ENCODE measurements at regions not wholly inside any gene's neighbourhood (a gene's known extent, or its start where the extent isn't known, plus 50 kb on each side); places are given as distances from the start of the nearest gene placed in this dataset.
A peak's percentile ranks its signal among the peaks of the same experiment; 100 is the strongest.
"Not testable (repeated sequence)": the region's sequence is repeated elsewhere in the genome, so short reads cannot be mapped to it uniquely, and the experiment has no call there.

DNA sequence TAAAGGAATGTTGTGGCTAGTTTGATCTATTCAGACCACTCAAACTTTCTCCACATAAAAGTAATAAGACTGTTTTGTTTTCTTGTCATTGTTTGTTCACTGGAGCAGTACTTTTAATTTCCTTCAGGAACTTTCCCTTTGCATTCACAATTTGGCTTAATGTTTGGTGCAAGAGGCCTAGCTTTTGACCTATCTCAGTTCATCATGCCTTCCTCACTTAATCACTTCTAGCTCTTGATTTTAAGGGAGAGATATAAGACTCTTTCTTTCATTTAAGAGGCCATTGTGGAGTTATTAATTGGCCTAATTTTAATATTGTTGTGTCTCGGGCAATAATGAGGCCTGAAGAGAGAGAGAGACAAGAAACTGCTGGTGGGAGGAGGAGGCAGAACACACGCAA is 371.7 kb upstream of the DEPDC1 start:
- DNase-seq (ENCODE audit: low spot score), result no peak

DNA sequence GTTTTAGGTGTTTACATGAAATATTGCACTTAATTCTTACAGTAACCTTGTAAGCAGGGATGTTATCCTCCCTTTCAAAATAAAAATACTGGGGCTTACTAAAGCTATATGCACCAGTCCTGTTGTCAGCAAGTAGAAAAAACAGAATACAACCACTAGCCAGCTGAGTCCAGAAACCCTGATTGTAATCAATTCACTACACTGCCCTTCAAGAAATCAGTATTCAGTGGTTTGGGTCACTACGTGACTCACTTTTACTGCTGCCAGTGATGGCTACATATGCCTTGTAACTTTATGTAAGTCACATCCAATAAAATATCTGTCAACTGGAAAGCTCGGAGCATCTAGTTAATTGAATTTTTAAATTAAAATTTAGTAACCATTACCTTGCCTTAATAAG is 376.3 kb upstream of the DEPDC1 start:
- DNase-seq (ENCODE audit: low spot score), result no peak

DNA sequence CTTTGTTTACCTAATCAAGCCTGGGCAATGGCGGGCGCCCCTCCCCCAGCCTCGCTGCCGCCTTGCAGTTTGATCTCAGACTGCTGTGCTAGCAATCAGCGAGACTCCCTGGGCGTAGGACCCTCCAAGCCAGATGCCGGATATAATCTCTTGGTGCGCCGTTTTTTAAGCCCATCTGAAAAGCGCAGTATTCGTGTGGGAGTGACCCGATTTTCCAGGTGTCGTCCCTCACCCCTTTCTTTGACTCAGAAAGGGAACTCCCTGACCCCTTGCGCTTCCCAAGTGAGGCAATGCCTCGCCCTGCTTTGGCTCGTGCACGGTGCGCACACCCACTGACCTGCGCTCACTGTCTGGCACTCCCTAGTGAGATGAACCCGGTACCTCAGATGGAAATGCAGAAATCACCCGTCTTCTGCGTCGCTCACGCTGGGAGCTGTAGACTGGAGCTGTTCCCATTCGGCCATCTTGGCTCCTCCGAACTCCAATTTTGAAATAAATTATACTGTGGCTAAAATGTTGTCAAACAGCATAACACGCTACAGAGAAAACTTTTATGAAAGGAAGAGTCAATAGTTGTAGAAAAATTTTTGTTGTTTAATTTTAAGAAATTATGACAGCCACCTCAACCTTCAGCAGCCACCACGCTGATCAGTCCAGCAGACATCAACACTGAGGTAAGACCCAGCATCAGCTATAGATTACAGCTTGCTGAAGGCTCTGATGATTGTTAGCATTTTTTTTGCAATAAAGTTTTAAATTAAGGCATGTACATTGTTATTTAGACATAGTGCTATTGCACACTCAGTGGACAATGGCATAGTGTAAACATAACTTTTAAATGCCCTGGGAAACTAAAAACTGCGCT is 384.7 kb upstream of the DEPDC1 start:
- peak; percentile 3 for DNase-seq (ENCODE audit: low spot score)

DNA sequence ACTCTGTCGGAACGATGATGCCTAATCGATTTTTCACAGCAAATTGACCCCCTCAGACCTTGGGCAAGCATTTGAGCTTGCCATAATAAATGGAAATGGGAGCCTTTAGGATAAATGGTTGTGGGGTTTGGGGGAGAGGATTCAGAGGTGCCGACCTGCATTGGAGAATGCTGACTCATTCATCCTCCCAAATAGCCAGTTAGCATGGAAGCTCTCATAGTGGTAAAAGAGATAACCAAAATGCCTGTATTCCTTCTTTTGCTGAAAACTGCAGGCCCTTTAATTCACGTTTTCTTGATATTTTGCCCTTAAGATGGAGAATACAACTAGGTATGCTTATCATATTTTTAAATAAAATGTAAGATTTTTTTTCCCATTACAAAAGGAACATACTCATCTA is 392.6 kb upstream of the DEPDC1 start:
- DNase-seq (ENCODE audit: low spot score), result no peak

DNA sequence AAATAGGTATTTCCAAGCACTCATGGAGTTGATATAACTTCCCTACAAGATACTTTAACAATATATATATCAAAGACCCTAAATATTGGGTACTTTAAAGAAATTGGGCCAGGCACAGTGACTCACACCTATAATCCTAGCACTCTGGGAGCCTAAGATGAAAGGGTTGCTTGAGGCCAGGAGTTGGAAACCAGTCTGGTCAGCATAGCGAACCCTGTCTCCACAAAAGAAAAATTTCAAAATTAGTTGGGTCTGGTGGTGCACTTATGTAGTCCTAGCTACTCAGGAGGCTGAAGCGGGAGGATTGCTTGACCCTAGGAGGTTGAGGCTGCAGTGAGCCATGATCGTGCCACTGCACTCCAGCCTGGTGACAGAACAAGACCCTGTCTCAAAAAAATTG is 393.9 kb upstream of the DEPDC1 start:
- DNase-seq (ENCODE audit: low spot score), result no peak

DNA sequence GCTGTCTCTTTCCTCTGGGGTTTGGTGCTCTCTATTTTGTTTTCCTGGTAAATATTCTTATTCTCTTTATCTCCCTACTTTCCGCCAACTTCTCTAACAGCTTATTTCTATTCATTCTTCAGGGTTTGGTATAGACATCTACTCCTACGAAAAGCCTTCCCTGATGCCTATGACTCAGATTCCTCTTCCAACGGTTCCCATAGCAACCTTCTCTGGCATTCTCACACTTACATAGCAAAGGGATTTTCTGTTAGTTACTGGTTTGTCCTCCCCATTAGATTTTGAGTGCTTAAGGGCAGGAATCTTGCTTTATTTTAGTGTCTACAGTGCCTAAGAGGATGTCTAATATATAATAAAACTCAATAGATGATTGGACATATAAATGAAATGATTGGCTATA is 407.6 kb upstream of the DEPDC1 start:
- DNase-seq (ENCODE audit: low spot score), result peak; percentile 30

DNA sequence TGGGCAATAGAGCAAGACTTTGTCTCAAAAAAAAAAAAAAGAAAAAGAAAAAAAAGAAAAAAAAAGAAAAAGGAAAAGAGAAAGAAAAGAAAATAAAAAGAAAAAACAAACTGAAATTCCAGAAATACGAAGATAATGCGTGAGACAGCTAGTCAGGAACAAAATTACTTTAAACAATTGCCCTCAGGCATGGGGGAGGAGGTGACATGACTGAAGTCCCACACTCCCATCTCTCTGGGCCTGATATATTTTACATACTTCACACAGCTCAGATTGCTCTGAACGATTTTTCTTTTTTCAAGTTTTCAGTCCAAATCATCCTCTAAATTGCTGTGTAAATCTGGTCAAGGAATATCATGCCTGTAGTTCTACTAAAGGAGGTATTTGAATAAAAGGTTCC is 409.5 kb upstream of the DEPDC1 start:
- DNase-seq (ENCODE audit: low spot score), result no peak

DNA sequence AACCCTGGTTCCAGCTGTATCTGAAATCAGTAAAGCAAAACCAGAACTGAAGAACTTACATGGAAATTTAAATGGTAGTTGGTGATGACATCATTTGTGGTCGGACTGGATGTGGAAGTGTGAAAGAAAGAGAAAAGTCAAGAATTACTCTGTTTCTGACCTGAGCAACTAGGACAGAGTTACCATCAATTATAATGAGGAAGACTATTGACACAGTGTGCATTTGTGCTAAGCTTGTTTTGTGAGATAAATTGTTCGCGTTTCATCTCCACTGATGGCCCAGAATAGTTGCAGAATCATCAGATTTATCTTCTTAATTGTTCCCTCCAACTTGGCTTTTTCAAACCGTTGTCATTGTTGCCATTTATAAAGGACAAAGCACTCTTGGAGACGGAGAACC is 410.6 kb upstream of the DEPDC1 start:
- no peak for DNase-seq (ENCODE audit: low spot score)

DNA sequence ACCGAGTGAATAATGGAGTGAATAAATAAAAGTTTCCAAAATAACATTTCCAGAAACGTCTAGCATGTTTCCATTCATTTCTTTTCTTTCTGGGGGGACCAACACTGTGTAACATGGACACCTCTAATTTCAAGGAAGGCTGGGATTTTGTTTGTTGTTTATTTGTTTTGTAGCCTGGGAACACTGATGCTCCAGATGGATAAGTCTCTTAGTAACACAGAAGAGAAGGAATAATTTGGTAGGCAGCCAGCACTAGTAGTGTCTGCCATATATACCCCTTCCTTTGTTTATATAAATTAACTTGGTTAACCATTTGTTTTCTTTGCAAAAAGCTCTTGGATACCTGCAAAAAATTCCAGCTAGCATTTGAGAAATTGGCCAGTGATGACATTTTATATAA is 411.4 kb upstream of the DEPDC1 start:
- no peak for DNase-seq (ENCODE audit: low spot score)

DNA sequence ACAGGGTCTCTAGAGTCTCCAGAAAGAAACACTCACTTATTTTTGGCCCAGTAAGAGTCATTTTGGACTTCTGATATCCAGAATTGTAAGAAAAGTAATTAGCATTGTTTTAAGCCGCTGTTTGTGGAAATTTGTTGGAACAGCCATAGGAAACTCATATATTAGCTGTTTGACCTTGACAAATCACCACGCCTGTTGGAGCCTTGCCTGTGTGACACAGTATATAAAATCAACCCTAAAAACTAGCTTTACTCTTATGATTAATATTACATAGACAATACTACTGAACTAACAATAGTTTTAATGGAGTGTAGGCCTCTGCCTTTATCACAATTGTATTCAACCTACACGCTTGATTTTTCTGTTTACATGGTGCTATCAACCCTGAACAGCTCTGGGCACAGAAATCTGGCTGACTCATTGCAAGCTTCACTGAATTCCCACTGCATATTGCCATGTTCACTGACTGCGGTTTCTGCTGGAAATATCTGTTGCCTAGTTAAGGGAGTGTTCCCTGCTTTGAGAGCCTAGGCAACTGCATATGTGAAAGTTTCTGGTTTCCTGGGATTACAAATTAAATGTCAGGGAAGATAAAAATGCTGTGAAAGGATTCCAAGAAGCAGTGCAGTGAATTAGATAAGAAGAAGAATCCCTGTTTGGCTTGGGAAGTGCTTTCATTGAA is 419.5 kb upstream of the DEPDC1 start:
- peak; percentile 74 for DNase-seq (ENCODE audit: low spot score)

DNA sequence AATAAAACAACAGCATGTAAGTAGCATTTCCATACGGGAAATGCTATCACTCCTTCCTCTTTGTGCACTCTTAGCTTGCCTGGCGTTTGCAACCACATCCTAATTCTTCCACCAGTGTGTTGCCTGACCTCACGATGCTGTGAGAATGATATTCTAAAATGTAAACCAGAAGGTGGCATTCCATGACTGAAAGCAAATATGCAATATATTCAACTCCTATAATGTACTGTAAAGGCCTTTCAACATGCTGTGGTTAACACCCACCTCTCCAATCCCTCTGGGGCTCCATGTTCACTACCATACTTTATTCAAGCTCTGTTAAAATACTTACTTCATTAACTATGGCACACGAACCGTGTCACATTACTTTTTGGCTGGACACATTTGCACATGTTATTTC is 420.6 kb upstream of the DEPDC1 start:
- DNase-seq (ENCODE audit: low spot score), result no peak

DNA sequence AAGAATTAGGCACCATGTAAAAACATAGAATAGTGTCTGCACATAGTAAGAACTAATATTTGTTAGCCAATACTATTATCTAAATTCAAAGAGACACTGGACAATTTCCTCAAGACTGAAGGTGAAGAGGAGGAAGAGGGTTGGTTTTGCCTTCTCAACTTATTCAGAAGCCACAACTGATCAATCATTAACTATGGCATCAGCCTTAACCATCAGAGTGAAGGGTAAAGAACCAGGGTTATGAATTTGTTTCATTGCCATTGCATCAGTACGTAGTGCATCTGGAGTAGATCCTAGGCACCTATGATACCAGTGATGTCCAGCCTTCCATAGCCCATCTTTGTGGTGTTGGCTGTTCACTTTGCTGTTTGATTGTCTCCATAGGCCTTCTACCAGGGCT is 421.7 kb upstream of the DEPDC1 start:
- DNase-seq (ENCODE audit: low spot score), result no peak

DNA sequence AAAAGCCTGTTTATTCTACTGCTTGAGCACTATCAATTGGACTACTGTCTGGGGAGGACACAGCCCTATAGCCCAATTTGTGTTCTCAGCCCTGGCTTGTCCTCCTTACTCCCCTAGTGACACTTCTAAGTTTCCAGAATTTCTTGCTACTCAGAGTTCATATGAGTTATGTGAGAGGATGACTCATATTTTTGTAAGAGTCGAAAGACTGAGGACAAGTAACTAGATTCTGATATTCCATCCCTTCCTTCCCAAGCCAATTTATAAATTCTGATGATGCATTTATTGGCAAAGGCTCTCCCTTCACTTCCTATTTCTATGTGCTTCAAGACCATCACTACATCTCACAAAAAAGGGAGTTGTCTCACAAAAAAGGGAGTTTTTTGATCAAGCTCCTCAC is 422.2 kb upstream of the DEPDC1 start:
- no peak for DNase-seq (ENCODE audit: low spot score)

DNA sequence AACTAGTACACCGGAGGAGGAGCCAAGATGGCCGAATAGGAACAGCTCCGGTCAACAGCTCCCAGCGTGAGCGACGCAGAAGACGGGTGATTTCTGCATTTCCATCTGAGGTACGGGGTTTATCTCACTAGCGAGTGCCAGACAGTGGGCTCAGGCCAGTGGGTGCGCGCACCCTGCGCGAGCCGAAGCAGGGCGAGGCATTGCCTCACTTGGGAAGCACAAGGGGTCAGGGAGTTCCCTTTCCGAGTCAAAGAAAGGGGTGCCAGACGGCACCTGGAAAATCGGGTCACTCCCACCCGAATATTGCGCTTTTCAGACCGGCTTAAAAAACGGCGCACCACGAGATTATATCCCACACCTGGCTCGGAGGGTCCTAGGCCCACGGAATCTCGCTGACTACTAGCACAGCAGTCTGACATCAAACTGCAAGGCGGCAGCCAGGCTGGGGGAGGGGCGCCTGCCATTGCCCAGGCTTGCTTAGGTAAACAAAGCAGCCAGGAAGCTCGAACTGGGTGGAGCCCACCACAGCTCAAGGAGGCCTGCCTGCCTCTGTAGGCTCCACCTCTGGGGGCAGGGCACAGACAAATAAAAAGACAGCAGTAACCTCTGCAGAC is 426.7 kb upstream of the DEPDC1 start:
- DNase-seq (ENCODE audit: low spot score), result not testable (repeated sequence)

DNA sequence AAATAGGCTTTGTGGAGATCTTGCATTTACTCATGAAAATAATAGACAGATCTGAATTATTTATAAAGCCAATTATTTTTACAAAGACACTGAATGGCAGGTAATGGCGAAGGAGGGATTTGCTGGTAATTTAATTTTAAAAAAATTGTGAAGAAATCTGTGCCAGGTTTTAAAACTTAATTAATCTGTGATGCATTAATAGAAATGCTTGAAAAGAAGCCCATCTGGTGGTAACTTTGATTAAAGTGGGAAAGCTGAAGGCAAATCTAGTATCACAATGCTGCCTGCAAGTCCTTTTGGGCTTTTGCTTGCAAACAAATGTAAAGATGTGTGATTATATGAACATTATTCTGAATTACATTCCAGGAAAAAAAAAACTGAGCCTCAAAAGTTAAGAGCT is 433.2 kb upstream of the DEPDC1 start:
- no peak for DNase-seq (ENCODE audit: low spot score)

DNA sequence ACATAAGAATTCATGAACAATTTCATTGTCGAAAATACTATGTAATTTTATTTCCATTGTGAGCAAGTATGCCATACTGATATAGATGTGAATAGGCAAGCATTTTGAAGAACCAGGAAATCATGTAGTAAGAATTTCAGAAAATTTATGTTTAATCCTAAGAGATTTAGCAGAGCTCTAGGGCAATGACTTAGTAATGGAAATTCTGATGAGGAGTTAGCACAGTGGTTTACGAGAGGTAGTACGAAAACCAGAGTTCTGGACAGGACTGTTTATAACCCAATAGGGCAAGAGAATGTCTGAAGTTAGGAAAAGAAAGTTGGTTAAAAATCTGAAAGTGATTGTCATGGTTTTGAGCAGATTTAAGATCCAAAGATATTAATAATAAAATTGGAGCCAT is 439.6 kb upstream of the DEPDC1 start:
- no peak for DNase-seq (ENCODE audit: low spot score)

DNA sequence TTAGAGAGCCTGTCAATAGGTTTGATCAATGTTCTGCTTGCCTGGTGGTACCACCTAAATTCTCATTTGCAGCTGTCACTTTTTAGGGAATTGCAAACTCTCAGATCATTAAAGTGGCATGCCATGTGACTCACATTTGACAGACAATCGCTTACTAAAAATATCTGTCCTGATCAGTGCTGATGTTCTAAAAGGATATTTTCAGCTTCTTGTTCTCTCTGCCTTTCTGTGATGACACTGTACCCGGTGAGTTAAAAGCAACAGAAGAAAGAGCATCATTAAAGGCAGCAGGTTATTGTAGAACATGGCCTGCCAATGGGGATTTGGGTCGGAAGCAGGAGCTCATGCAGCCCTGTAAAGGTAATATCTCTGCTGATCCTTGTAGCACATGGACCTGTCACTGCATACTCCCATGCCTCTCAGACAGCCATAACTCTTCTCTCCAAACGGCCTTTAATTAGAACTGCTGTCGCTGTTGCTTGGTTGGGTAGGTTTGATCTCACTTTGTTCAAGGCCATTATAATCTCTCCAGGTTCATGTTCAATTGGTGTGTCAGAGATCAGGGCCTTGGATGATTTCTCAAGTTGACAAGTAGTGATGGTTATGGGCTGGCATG is 441.3 kb upstream of the DEPDC1 start:
- no peak for DNase-seq (ENCODE audit: low spot score)

DNA sequence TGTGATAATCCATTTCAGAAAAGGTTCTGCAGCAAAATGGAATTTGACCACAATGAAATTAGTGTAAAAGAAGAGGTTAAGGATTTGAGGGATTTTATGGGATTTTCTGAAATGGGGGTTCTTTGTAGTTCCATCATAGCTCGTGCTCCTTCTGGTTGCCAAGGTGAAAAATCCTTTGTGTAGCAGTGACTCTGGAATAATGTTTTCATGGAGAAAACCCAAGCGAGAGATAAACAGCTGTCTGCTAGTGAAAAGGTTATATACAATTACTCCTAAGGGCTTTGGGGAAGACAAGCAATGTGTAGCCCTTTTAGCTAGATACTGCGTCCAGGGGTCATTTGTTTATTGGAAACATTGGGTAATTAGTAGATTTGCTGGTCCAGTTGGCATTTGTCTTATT is 453.2 kb upstream of the DEPDC1 start:
- no peak for DNase-seq (ENCODE audit: low spot score)

DNA sequence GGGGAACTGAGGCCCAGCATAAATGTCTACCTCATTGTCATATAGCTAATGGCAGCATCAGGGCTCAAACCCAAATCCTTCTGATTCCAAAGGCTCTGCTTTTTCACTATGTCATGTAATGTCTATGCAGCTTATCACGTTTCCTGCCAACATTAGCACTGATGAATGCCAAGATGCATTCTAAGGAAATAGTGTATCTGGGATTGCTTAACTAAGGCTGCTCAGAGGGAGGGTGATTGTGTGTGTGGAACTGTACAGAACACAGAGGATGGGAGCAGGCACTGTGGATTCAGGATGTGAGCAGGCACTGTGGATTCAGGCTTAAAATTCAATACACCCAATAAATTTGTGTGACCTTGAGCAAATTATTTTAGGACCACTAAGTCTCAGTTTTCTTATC is 456.4 kb upstream of the DEPDC1 start:
- DNase-seq (ENCODE audit: low spot score), result no peak

DNA sequence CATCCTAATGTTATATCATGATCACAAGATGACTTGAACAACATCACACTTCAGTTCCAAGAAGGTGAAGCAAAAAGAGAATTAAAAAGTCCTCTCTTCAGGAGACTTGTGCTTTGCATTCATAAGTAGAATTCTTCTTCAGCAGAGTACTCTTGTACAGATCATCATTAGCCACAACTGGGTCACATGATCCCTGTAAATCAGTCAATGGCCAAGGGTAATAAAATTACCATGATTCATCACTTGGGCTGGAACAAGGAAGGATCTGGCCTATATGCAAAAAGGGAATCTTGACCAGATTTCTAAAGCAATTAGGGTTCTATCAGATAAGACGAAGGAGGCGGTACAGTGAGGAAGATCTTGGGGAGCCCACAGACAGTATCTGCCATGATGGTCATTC is 458.0 kb upstream of the DEPDC1 start:
- DNase-seq (ENCODE audit: low spot score), result peak; percentile 36

DNA sequence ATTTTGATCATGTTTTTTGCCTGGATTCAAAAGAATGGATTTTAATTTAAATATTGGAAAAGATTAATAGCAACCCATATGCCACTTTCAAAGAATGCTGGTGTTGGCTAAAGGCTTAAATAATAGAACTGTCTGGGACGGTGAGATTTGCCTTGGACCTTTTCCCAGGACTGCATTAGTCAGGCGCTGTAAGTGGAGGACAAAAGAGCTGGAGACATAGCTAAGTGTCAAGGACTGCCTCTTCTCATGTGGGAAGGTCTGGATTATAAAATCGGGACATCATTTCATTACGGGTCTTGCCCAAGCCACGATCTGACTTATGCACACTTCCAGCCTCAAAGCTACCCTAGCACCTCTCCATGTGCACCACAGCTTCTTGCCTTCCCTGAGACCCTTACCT is 458.5 kb upstream of the DEPDC1 start:
- DNase-seq (ENCODE audit: low spot score), result peak; percentile 45

DNA sequence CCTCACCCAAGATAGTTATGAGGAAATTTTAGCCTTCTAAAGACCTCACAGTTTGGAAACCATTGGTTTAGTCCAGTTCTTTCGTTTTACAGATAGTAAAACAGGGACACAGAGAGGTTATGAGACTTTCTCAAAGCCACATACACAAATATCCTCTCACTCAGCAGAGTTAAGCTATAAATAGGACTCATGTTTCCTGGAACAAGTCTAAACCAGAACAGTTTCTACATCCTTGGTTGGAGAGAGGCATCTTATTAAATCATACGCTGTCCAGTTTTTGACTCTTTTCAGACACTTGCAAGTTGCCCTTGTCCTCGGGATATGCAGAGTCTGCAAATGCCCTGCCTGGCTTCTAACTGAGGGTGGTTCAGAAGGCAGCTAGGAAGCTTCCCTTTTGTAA is 462.1 kb upstream of the DEPDC1 start:
- no peak for DNase-seq (ENCODE audit: low spot score)

Data from A172 (cell line).